ENCODE measurements at regions not wholly inside any gene's neighbourhood (a gene's known extent, or its start where the extent isn't known, plus 50 kb on each side); places are given as distances from the start of the nearest gene placed in this dataset.

- TF ChIP-seq CREB1 (CRISPR knock-in tag; IDR thresholded peaks at IDR 0.05; ENCODE audit: low read depth) (no peak), NANOG (IDR thresholded peaks at IDR 0.05; ENCODE audit: borderline replicate concordance) (no peak), ZNF462 (CRISPR knock-in tag; IDR thresholded peaks at IDR 0.05) (no peak), REST (IDR thresholded peaks at IDR 0.05; ENCODE audit: unreplicated experiment) (no peak), POLR2AphosphoS5 (IDR thresholded peaks at IDR 0.05; ENCODE audit: low read depth) (no peak), ZNF331 (CRISPR knock-in tag; IDR thresholded peaks at IDR 0.05; ENCODE audit: low read depth) (no peak)
- Mint-ChIP-seq H3K4me3 (no peak overlapping the region), H3K9me3 (peaks cover 8% of the 10 kb centered on the region; the same call in 2 of the 3 replicates), H3K27ac (no peak overlapping the region), H3K4me1 (no peaks in the 10 kb centered on the region), H3K36me3 (ENCODE audit: low read depth) (peaks cover 3% of the 10 kb centered on the region; the same call in 1 of the 3 replicates), H3K27me3 (ENCODE audit: insufficient read depth, low read depth, poor library complexity) (no peaks in the 10 kb centered on the region)
- ATAC-seq = no peak
- Histone ChIP-seq H3K4me3 (no peak overlapping the region), H4K20me1 (replicated peaks; ENCODE audit: insufficient read depth) (no peaks in the 10 kb centered on the region), H3K4me1 (ENCODE audit: insufficient read depth) (no peaks in the 10 kb centered on the region), H3K27me3 (ENCODE audit: insufficient read depth) (no peaks in the 10 kb centered on the region), H3K79me2 (replicated peaks; ENCODE audit: insufficient read depth) (no peaks in the 10 kb centered on the region), H3F3A (replicated peaks; ENCODE audit: low read depth) (no peaks in the 10 kb centered on the region), H3K36me3 (ENCODE audit: insufficient read depth) (no peaks in the 10 kb centered on the region), H3K27ac (ENCODE audit: low read depth) (no peak overlapping the region), H3K9me2 (ENCODE audit: insufficient read depth) (peaks cover 6% of the 10 kb centered on the region), H3K4me2 (no peak overlapping the region), H2AFZ (no peak overlapping the region)
- no peak for DNase-seq (ENCODE audit: low spot score)
Observed at GRCh38 chr2:123493687-123494086, 531.4 kb upstream of the CNTNAP5 start.

All from GM23338 (cell line).